ENCODE measurements at regions not wholly inside any gene's neighbourhood (a gene's known extent, or its start where the extent isn't known, plus 50 kb on each side); places are given as distances from the start of the nearest gene placed in this dataset.

DNA sequence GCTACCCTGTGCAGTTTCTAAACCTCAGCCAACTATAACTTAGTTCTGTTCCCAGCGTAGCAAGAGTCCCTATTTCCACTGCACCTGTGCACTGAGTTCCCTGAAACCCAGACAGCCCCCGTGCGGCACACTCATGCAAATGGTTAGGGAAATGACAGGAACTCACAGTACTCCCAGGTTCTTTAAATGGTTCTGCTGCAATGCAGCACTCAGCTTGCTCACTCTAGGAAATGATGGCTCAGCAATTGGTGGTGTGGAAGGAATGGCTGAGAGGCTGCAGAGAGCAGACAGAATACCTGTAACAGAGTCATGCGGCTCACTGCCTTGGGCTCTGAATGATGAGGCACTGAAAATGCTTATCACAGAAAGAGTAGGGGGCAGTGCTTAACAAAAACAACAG, 143.0 kb downstream of the RAD51AP2 start:
- no peak for TF ChIP-seq YY1 (IDR thresholded peaks at IDR 0.05; ENCODE audit: insufficient read depth, insufficient read length)
- no peak for TF ChIP-seq ZNF274 (IDR thresholded peaks at IDR 0.05; ENCODE audit: low read depth, low read length)

All from NT2/D1 (cell line).